HFF-Myc (cell line): ENCODE measurements at regions not wholly inside any gene's neighbourhood (a gene's known extent, or its start where the extent isn't known, plus 50 kb on each side); places are given as distances from the start of the nearest gene placed in this dataset.

Experiments
- DNase-seq: peaks from one replicate; pipeline ENCODE4 v3.0.0-alpha.2; 2011; ENCODE audit warnings: low read depth; ENCODE audit errors: extremely low read depth
- H3K4me3 ChIP-seq: replicated peaks from 2 replicates; pipeline ENCODE4 v1.5.1; 2011; ENCODE audit warnings: low read depth, mild to moderate bottlenecking, control low read depth, low read length
- TF ChIP-seq, protein P1 (sequence below): IDR thresholded peaks from 2 replicates; pipeline ENCODE4 v1.5.1; 2012; ENCODE audit warnings: mild to moderate bottlenecking, low read depth, low read length, control low read depth; ENCODE audit errors: missing control alignments

DNA sequence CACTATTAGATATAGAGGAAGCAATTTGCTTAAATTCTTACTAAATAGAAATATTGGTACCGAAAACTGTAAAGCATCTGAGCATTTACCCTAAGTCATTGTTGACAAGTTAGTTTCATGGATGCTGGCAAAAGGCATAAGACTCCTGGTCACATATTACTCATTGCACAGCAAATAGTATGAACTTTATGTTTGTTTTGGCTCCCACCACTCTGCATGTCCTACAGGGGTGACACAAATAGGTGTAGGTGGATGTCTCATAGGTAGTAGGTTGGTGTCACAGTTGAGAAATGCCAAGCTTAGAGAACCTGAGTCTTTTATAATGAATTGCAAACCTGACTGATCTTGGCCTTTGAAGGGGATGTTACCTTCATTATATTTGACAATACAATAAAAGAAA, 199.6 kb upstream of the SEMA3D start:
- TF ChIP-seq, protein P1, sequence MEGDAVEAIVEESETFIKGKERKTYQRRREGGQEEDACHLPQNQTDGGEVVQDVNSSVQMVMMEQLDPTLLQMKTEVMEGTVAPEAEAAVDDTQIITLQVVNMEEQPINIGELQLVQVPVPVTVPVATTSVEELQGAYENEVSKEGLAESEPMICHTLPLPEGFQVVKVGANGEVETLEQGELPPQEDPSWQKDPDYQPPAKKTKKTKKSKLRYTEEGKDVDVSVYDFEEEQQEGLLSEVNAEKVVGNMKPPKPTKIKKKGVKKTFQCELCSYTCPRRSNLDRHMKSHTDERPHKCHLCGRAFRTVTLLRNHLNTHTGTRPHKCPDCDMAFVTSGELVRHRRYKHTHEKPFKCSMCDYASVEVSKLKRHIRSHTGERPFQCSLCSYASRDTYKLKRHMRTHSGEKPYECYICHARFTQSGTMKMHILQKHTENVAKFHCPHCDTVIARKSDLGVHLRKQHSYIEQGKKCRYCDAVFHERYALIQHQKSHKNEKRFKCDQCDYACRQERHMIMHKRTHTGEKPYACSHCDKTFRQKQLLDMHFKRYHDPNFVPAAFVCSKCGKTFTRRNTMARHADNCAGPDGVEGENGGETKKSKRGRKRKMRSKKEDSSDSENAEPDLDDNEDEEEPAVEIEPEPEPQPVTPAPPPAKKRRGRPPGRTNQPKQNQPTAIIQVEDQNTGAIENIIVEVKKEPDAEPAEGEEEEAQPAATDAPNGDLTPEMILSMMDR: no peak
- no peak for DNase-seq
- H3K4me3 ChIP-seq: no peak overlapping the region

DNA sequence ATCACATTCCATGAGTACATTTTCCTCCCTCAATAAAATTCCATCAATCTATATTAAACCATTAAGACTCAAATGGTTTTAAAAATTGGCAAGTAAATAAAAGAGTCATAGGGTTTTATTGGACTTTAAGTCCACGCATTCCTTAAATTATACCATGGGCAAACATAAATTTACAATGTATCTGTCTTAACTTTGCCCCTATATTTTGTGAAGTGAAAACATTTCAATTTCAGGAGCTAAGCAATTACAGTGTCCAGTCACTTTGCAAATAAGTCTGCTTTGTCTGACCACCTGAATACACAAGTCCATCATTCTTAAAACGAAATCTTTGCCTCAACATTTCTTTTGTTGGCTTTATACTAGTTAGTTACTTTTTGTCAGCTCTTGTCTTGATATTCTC, 197.5 kb upstream of the SEMA3D start:
- no peak for DNase-seq
- no peak overlapping the region for H3K4me3 ChIP-seq
- TF ChIP-seq, protein P1: no peak

DNA sequence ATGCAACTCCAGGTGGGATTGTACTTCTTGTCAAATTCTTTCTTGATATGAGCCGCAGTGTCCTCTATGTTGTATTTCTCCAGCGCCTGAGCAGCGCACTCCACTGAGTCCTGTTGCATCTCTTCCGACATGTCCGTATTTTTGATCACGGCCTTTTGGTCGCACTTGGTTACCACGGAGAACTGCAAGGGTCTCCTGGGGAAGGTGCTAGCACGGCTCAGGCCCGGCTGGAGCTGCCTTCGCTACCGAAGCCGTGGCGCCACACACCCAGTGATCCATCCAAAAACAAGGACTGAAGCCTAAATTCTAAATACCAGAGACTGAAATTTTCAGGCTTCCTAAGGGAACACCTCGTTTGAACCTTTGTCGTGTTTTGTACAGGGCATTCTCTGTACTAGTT, 194.4 kb upstream of the SEMA3D start:
- TF ChIP-seq, protein P1: no peak
- no peak for DNase-seq
- no peak overlapping the region for H3K4me3 ChIP-seq

DNA sequence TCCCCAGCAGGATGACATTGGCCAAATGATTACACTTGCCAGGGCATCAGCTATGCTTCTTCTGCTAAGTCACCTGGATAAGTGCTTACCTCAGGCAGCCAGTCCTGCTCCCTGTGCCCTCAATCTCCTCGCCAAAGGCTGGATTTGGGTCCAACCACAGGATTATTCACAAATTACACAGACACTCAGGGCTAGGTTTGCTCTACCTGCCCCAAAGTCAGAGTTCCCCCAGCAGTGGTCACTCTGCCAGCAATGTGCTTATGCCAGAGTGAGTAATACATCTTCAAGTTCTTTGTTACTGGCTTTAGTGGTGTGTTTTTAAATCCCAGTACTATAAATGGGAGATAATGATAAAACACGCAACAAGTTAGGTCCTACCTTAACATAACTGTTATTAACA, 189.7 kb upstream of the SEMA3D start:
- DNase-seq: no peak
- TF ChIP-seq, protein P1: no peak

DNA sequence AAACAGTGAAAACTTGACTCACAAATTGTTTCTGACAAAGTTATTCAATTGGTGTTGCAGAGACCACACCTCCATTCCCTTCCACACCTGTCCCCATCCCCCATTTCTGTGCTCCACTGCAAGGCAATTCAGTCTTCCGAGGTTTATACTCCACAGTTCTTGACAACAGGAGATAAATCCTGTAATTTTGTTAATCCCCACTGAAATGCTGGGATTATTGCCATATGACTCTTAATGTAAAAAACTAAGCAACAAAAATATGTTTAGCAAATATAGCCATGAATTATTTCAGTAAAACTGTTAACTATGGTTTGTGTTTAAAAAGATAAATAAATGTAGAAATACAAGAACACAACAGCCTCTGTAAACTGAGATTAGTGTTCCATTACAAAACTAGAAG, 170.1 kb upstream of the SEMA3D start:
- H3K4me3 ChIP-seq: no peak overlapping the region
- no peak for DNase-seq
- TF ChIP-seq, protein P1: no peak

More for the DNA sequence above, 189.7 kb upstream of the SEMA3D start:
- no peak overlapping the region for H3K4me3 ChIP-seq

DNA sequence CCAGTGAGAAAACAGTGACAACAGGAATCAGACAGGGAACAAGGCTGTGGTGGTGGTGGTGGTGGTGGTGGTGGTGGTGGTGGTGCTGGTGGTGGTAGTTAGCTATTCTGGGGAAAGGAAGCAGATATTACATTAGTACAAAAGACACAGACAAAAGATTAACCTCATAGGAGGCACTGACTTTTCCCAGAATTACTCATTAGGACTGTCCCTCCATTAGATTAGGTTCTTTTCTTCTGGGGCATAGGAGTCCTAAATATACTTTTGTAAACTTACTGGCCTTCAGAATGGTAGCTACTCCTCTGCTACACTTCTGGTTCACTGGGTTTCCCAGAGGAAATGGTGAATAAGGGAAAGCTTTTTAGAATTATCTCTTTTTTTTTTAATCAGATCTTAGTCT, 156.6 kb upstream of the SEMA3D start:
- DNase-seq: no peak
- TF ChIP-seq, protein P1: no peak
- no peak overlapping the region for H3K4me3 ChIP-seq

DNA sequence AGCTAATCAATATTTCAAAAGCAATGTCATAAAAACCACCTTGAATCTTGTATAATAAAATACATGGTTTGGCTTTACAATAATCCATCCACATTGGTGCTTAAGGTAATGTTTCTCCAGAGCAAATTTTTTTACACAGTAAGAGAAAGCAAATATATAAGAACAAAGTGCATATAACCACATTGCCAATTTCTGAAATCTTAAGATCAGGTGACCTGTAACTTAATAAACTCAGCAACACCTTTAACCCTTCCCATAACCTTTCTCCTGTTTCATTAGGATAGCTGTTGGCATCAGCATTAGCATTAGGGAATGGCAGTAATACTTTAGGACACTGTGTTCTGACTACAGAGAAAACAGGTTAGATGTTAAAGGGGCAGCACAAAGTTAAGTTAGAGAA, 155.9 kb upstream of the SEMA3D start:
- TF ChIP-seq, protein P1: no peak
- no peak overlapping the region for H3K4me3 ChIP-seq
- no peak for DNase-seq
